ENCODE measurements at regions not wholly inside any gene's neighbourhood (a gene's known extent, or its start where the extent isn't known, plus 50 kb on each side); places are given as distances from the start of the nearest gene placed in this dataset.

GRCh38 chr3:150216866-150217600 is 191.1 kb upstream of the TSC22D2 start:
- DNase-seq (ENCODE audit: low spot score), result no peak

DNA sequence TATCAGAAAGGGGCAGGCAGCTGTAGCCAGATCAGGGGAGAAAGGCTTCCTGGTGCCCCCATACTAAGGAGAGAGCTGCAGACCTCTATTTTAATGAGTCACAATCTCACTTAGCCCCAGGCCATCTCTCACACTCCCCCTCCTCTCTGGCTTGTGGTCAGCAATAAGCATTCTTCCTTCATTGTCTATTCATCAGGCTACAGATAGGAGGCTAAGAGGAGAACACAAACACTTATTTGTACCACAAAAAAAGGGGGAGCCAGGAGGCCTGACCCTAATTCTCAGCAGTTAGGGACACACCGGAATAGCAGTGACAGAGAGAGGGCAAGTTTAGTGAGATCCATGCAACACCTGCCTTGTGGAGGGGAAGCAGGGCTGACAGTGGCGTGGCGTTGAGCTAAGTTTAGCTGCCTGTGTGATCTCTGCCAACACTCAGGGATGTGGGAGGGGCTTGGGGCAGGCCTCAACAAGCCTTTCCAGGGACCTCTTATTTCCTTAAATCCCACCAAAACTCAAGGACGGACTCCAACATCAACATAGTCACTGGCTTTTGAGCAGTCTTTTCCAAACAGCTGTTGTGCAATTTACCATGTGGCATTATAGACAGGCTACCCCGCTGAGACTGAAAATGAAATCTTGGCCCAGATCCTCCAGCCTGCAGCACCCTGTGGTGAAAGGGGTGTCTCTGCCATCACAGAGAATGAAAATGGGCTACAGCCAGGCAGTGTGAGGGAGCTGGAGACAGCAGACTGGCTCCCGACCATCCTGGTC is 191.9 kb upstream of the TSC22D2 start:
- DNase-seq (ENCODE audit: low spot score), result peak; percentile 41

DNA sequence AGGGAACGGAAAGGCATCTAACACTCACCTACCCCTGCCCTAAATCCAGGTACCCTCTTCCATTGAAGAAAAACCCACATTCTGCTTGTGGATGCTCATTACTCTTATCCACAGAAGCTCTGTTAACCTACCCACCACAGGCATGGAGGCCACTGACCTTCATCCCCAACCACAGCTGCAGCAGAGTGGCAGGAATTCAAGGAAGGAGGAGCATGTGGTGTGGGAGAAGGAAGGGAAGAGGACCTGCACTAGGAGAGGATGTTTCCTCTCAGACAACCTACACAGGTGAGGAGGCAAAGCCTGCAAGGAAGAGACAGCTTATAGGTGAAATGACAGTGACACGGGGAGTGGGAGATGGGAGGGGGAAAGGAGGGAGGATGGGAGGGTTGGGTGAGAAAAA is 192.5 kb upstream of the TSC22D2 start:
- DNase-seq (ENCODE audit: low spot score), result no peak

DNA sequence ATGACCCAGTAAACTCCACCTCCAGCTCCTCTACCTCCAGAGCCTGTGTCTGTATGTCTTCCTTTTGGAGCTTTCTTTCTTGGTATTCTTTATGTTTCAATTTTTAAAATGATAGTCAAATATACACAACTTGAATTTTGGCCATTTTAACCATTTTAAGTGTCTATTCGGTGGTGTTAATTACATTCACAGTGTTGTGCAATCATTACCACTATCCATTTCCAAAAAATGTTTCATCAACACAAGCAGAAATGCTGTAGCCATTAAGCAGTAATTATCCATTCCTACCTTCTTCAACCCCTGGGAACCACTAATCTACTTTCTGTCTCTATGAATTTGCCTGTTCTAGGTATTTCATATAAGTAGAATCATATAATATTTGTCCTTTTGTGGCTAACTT is 194.5 kb upstream of the TSC22D2 start:
- DNase-seq (ENCODE audit: low spot score), result no peak

GRCh38 chr3:150210461-150211110 is 197.5 kb upstream of the TSC22D2 start:
- DNase-seq (ENCODE audit: low spot score), result no peak

DNA sequence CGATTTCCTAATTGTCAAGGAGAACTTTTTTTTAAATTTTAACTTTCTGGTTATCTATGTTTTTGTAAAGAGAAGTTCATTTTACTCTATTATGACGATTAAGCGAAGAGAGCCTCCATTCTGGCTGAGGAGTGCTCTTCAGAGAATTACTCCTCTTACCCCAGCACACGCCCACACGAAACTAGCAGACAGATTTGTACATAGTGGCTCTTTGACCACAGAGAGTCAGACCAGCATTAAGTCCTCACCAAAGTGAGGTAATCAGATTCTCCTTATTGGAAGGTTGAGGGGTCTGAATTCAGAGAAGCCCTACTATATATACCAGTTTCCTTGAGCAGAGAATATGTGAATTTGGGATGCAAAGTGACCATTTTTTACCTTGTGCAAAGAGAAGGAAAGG is 204.8 kb upstream of the TSC22D2 start:
- no peak for DNase-seq (ENCODE audit: low spot score)

DNA sequence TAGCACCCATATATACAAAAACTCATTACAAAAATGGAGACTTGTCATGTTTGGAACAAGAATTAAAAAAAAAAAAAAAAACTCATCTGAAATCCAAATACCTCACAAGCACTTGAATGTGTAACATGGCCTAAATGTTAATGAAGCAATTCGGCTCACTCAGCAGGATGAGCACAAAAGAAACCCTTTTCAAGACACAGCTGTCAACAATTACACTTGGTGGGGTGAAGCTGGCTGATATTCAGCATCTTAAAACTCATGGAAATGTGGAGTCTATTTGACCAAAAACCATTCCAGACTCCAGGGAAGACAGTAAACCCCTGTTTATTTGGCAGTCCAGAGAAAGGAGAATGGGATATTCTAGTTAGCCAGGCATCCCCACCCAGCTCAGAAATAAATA is 205.4 kb upstream of the TSC22D2 start:
- DNase-seq (ENCODE audit: low spot score), result no peak

DNA sequence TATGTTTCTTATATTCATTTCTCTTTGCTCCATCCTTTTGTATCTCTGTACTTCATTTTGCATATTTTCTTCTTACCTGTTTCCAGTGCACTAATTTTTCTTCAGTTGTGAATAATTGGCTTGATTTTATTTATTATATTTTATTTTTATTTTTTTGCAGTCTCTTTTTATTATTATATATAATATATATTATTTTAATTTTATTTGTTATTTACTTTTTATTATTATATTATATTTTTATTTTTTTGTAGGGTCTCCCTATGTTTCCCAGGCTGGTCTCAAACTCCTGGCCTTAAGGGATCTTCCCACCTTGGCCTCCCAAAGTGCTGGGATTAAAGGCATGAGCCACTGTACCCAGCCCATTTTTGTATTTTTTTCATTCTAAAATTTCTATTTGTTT is 213.1 kb upstream of the TSC22D2 start:
- DNase-seq (ENCODE audit: low spot score), result no peak

GRCh38 chr3:150194513-150194912 is 213.6 kb upstream of the TSC22D2 start:
- no peak for DNase-seq (ENCODE audit: low spot score)

- DNase-seq (ENCODE audit: low spot score), result no peak
Measured at GRCh38 chr3:150184426-150185071, 213.9 kb upstream of the PFN2 start.

GRCh38 chr3:150183678-150184425 is 213.2 kb upstream of the PFN2 start:
- DNase-seq (ENCODE audit: low spot score), result peak; percentile 74

DNA sequence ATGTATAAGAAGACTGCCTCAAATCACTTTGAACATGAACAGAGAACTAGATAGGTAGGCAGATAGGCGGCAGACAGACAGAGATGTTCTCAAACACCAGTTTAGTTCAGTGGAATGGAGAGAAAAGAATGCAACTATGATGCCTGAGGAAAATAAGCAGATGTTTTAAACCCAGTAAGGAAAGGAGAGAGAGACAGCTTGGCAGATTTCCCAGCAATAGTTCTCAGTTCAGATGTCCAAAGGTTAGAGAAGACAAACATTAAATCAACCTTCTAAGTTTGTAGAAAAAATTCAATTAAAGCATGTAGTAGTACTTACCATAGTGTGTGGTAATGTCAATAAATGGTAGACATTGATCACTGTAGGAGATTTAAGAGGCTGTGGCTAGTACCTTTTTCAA is 209.6 kb upstream of the PFN2 start:
- no peak for DNase-seq (ENCODE audit: low spot score)

DNA sequence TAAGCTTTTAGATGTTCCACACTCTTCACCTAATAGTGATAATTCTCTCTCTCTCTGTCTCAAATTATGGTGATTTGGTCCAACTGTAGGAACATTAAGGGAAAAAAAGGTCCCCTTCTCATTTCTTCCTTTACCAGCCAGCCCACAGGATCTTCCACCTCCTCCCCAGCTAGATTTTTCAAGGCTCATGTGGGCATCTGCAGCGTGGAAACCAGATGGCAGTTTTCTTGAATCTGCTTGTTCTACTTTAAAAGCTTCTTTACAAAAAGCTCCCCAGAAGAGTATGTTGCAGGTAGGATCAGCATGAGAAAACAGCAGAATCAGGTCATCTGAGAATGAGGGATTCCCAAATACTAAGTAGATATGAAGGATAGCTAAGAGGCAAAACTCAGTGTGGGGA is 208.6 kb upstream of the PFN2 start:
- no peak for DNase-seq (ENCODE audit: low spot score)

- DNase-seq (ENCODE audit: low spot score), result peak; percentile 33
Measured at GRCh38 chr3:150177673-150178381, 207.1 kb upstream of the PFN2 start.

DNA sequence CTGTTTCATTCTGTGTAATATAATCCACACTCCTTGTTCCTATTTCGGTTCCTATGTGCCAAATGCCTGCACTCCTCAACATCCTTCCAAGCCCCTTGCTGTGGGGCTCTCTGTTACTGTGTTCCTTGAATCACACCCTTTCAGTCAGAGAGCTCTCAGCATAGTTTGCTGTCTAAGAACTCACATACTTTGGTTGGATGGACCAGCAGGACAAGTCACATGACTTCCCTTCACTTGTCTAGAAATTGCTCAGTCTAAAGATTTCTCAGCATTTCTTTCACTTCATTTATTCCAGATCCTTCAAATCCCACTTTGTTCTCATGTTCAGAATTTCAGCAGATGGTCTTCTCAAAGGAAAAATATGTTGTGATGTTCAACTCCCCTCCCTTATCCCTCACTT is 203.5 kb upstream of the PFN2 start:
- no peak for DNase-seq (ENCODE audit: low spot score)

DNA sequence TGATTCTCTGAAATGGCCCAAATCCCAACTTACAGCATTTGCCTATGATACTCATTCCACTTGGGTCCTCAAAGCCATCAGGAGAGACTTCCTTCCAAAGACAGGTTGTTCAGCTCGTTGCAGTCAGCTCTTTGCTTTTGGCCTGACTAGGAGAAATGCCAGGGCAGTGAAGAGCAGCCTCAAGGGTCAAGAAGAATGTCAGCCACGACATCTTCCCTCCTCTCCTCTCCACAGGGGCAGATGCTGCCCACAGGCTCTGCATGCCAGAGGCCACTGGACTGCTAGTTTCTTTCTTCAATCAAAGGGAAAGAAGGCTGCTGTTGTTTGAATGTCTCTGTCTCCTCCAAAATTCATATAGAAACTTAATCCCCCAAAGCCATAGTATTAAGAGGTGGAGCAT is 201.7 kb upstream of the PFN2 start:
- no peak for DNase-seq (ENCODE audit: low spot score)

- no peak for DNase-seq (ENCODE audit: low spot score)
Measured at GRCh38 chr3:150170852-150171520, 200.3 kb upstream of the PFN2 start.

DNA sequence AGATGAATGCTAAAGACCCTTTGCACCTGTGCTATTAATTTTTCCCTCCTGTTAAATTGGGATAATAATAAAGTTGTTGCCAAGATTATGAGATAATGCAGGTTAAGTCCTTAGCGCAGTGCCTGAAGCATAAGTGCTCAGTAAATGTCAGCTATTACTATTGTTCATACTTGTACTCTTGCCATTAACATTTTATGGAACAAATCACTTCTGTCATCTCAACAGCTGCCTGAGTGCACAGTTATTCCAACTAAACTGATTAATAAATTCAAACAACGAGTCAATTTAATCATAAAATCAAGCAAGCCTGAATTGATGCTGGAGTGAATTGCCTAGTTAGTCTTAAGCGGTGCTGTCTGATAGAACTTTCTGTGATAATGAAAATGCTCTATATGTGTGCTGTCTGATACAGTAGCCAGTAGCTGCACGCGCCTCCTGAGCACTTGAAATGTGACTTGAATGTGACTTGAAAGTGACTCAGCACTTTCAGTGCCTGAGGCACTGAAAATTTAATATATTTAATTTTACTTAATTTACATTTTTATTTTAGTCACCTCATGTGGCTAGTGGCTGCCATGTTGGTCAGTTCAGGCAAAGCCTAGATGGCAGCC is 198.7 kb upstream of the PFN2 start:
- no peak for DNase-seq (ENCODE audit: low spot score)

- DNase-seq (ENCODE audit: low spot score), result no peak
Measured at GRCh38 chr3:150168698-150169097, 198.0 kb upstream of the PFN2 start.

GRCh38 chr3:150165396-150166094 is 194.8 kb upstream of the PFN2 start:
- no peak for DNase-seq (ENCODE audit: low spot score)
